ENCODE measurements at regions not wholly inside any gene's neighbourhood (a gene's known extent, or its start where the extent isn't known, plus 50 kb on each side); places are given as distances from the start of the nearest gene placed in this dataset.

DNA sequence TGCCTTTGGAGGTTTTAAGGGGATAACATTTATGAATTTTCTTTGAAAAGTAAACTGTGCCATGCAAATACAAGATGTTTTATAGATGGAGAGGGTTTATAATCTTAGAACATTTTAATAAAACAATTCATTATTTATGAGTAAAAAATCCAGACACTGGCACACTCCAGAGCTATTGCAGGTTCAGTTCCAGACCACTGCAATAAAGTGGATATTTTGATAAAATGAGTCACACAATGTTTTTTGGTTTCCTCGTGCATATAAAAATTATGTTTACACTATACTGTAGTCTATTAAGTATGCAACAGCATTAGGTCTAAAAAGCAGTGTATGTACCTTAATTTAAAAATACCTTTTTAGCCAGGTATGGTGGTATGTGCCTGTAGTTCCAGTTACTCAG is 146.2 kb upstream of the ZBED5 start:
- no peak for DNase-seq (ENCODE audit: low spot score)
- H3K9me3 ChIP-seq, result no peaks in the 10 kb centered on the region
- ATAC-seq (ENCODE audit: insufficient number of reproducible peaks, low FRiP score, low read depth), result no peak
- TF ChIP-seq, protein P1, sequence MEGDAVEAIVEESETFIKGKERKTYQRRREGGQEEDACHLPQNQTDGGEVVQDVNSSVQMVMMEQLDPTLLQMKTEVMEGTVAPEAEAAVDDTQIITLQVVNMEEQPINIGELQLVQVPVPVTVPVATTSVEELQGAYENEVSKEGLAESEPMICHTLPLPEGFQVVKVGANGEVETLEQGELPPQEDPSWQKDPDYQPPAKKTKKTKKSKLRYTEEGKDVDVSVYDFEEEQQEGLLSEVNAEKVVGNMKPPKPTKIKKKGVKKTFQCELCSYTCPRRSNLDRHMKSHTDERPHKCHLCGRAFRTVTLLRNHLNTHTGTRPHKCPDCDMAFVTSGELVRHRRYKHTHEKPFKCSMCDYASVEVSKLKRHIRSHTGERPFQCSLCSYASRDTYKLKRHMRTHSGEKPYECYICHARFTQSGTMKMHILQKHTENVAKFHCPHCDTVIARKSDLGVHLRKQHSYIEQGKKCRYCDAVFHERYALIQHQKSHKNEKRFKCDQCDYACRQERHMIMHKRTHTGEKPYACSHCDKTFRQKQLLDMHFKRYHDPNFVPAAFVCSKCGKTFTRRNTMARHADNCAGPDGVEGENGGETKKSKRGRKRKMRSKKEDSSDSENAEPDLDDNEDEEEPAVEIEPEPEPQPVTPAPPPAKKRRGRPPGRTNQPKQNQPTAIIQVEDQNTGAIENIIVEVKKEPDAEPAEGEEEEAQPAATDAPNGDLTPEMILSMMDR (IDR thresholded peaks at IDR 0.05), result no peak
- H3K4me1 ChIP-seq (ENCODE audit: control insufficient read depth in 1 of 2, low read depth in 2 of 2), result no peaks in the 10 kb centered on the region
- no peaks in the 10 kb centered on the region for H3K27me3 ChIP-seq (replicated peaks; ENCODE audit: insufficient read depth)
- H3K4me3 ChIP-seq, result no peak overlapping the region
- H3K27ac ChIP-seq, result no peak overlapping the region
- no peaks in the 10 kb centered on the region for H3K36me3 ChIP-seq

DNA sequence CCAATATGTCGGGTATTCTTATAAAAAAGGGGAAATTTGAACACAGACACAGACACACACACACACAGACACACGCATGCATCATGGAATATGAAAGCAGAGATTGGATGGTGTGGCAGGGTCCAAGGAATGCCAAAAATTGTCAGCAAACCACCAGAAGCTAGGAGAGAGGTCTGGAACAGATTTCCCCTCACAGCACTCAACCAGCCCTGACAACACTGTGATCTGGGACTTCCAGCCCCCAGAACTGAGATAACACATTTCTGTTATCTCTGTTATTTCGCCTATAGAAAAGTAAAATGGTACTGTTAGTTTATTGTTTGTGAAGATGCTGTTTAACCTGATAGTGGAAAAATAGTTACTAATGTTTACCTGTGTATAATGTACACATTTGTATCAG is 145.4 kb upstream of the ZBED5 start:
- Histone ChIP-seq H3K4me1 (ENCODE audit: control insufficient read depth in 1 of 2, low read depth in 2 of 2) (no peaks in the 10 kb centered on the region), H3K27ac (no peak overlapping the region), H3K36me3 (no peaks in the 10 kb centered on the region), H3K9me3 (no peaks in the 10 kb centered on the region), H3K27me3 (replicated peaks; ENCODE audit: insufficient read depth) (no peaks in the 10 kb centered on the region), H3K4me3 (no peak overlapping the region)
- TF ChIP-seq, protein P1 (IDR thresholded peaks at IDR 0.05), result no peak
- no peak for ATAC-seq (ENCODE audit: insufficient number of reproducible peaks, low FRiP score, low read depth)
- DNase-seq (ENCODE audit: low spot score), result no peak

DNA sequence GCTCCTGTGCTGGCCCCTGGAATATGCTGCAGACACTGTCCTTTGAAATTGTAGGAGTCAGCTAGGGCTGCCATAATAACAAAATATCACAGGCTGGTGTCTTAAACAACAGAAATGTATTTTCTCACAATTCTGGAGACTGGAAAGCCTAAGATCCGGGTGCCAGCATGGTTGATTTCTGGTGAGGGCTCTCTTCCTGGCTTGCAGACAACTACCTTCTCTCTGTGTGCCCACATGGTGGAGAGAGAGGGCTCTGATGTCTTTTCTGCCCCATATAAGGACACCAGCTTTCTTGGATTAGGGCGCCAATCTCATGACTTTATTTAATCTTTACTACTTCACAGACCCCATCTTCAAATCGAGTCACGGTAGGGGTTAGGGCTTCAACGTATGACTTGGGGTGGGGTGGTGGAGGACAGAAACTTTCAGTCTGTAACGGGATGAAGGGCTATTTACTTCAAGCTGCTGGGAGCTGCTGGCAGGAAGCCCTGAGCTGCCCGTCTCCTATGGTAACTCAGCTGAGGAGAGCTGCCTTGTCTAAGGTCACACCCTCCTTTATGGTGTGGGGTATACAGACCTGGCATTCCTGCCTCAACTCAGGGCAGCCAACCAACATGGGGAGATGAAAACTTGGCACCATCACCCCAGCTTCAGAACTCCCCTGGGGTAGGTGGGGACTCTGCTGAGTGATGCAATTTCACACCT is 142.9 kb upstream of the ZBED5 start:
- ATAC-seq (ENCODE audit: insufficient number of reproducible peaks, low FRiP score, low read depth), result no peak
- no peaks in the 10 kb centered on the region for H3K36me3 ChIP-seq
- no peaks in the 10 kb centered on the region for H3K4me1 ChIP-seq (ENCODE audit: control insufficient read depth in 1 of 2, low read depth in 2 of 2)
- no peak for DNase-seq (ENCODE audit: low spot score)
- no peaks in the 10 kb centered on the region for H3K9me3 ChIP-seq
- H3K27me3 ChIP-seq (replicated peaks; ENCODE audit: insufficient read depth), result no peaks in the 10 kb centered on the region
- no peak overlapping the region for H3K27ac ChIP-seq
- TF ChIP-seq, protein P1 (IDR thresholded peaks at IDR 0.05), result no peak
- no peak overlapping the region for H3K4me3 ChIP-seq

DNA sequence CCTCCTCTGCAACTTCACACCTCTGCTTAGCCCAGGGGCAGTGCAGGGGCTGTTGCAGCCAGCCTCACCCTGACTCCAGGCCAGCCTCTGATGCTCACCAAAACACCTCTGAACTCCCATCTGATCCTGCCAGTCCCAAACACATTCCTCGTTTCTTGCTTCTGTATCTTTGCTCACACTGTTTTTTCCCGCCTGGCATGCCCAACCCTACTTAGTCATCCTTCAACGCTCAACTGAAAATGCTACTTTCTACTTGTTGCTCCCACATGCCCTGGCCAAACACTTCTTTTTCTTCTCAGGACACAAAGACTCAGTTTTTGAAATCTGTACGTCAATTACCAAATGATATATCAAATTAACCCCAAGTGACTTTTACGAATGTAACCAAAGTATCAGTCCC is 140.8 kb upstream of the ZBED5 start:
- ATAC-seq (ENCODE audit: insufficient number of reproducible peaks, low FRiP score, low read depth), result no peak
- TF ChIP-seq, protein P1 (IDR thresholded peaks at IDR 0.05), result no peak
- no peak for DNase-seq (ENCODE audit: low spot score)

DNA sequence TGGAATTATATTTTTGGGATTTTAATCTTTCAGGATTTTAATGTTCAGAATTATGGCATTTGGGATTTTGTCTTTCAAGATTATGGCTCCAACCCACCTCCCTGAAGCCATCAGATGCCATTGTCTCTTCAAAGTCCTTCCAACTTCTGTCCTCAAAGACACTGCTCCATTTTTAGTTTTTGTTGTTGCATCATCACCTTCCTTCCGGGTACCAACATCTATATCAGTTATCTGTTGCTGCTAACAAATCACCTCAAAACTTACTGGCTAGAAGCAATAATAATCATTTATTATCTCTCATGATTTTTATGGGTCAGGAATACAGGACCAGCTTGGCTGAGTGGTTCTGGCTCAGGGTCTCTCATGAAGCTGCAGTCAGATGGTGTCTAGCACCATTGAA is 138.8 kb upstream of the ZBED5 start:
- Histone ChIP-seq H3K4me3 (no peak overlapping the region), H3K4me1 (ENCODE audit: control insufficient read depth in 1 of 2, low read depth in 2 of 2) (no peaks in the 10 kb centered on the region), H3K27ac (no peak overlapping the region), H3K9me3 (no peaks in the 10 kb centered on the region), H3K36me3 (no peaks in the 10 kb centered on the region), H3K27me3 (replicated peaks; ENCODE audit: insufficient read depth) (no peaks in the 10 kb centered on the region)
- DNase-seq (ENCODE audit: low spot score) (no peak), ATAC-seq (ENCODE audit: insufficient number of reproducible peaks, low FRiP score, low read depth) (no peak)
- TF ChIP-seq, protein P1 (IDR thresholded peaks at IDR 0.05), result no peak

More for the DNA sequence above, 140.8 kb upstream of the ZBED5 start:
- H3K4me1 ChIP-seq (ENCODE audit: control insufficient read depth in 1 of 2, low read depth in 2 of 2), result no peaks in the 10 kb centered on the region
- no peaks in the 10 kb centered on the region for H3K36me3 ChIP-seq
- no peaks in the 10 kb centered on the region for H3K9me3 ChIP-seq
- no peaks in the 10 kb centered on the region for H3K27me3 ChIP-seq (replicated peaks; ENCODE audit: insufficient read depth)
- H3K4me3 ChIP-seq, result no peak overlapping the region
- H3K27ac ChIP-seq, result no peak overlapping the region
